ENCODE measurements at regions not wholly inside any gene's neighbourhood (a gene's known extent, or its start where the extent isn't known, plus 50 kb on each side); places are given as distances from the start of the nearest gene placed in this dataset.
"Not testable (repeated sequence)": the region's sequence is repeated elsewhere in the genome, so short reads cannot be mapped to it uniquely, and the experiment has no call there.

DNA sequence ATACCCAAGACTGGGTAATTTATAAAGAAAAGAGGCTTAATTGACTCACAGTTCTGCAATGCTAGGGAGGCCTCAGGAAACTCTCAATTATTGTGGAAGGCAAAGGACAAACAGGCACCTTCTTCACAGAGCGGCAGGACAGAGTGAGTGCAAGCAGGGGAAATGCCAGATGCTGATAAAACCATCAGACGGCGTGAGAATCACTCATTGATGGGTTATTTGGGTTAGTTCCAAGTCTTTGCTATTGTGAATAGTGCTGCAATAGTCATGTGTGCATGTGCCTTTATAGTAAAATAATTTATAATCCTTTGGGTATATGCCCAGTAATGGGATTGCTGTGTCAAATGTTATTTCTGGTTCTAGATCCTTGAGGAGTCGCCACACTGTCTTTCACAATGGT, 830.3 kb upstream of the GRM7 start:
- TF ChIP-seq FOS (IDR thresholded peaks at IDR 0.05; ENCODE audit: borderline replicate concordance, insufficient read depth, low read length); CTCF (IDR thresholded peaks at IDR 0.05; ENCODE audit: extremely low read depth in 1 of 2, insufficient read depth in 1 of 2, low read depth in 1 of 2, low read length in 2 of 2): not testable (repeated sequence)

Measured in endothelial cell of umbilical vein (primary cell).